ENCODE measurements at regions not wholly inside any gene's neighbourhood (a gene's known extent, or its start where the extent isn't known, plus 50 kb on each side); places are given as distances from the start of the nearest gene placed in this dataset.
"Not testable (repeated sequence)": the region's sequence is repeated elsewhere in the genome, so short reads cannot be mapped to it uniquely, and the experiment has no call there.

DNA sequence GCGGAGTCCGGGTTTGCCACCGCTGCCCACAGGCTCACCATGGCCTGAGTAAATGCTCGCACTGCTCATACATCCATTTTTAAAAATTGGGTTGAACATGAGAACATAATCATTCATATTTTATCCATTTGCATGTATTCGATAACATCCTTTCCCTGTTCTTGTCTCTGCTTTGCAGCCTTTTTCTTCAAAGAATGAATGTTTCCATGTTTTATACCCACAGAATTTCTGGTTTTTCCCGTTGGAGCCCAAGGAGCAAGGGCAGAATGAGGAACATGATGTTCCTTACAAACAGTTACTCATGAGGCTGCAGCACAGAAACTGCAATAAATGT lies 146.5 kb downstream of the CCDC74A start:
- Histone ChIP-seq H3K36me3 (ENCODE audit: low read depth) (no peaks in the 10 kb centered on the region), H3K9me3 (ENCODE audit: insufficient read depth, low read depth) (no peaks in the 10 kb centered on the region), H3K4me3 (no peak overlapping the region), H3F3A (ENCODE audit: insufficient read depth, low read depth) (no peaks in the 10 kb centered on the region), H3K4me2 (0 out of 2 replicates have a peak overlapping the region, but pooled peaks have one; percentile 23), H3K27ac (no peak overlapping the region), H4K20me1 (ENCODE audit: insufficient read depth) (no peaks in the 10 kb centered on the region), H3K79me2 (ENCODE audit: low read depth) (no peaks in the 10 kb centered on the region), H3K9me2 (ENCODE audit: insufficient read depth) (no peaks in the 10 kb centered on the region), H3K27me3 (ENCODE audit: insufficient read depth, low read depth) (peaks cover 33% of the 10 kb centered on the region), H3K4me1 (replicated peaks; ENCODE audit: insufficient read depth) (no peaks in the 10 kb centered on the region), H2AFZ (no peak overlapping the region)
- no TSS peak for BruUV-seq (replicated peaks)
- intact Hi-C loops (cut with micrococcal nuclease; ENCODE audit: unreplicated experiment): loop anchor here (1.0 to 2.0 kb wide), 2 partner anchors 128 to 261 kb away; no protein-coding TSS in a partner anchor
- ChIA-PET CTCF (interaction anchor here (1.0 kb wide), 1 partner anchor 181 kb away, joined by 4 read pairs; no protein-coding TSS in a partner anchor), POLR2A (ENCODE audit: unreplicated experiment) (no interaction called here)
- TF ChIP-seq EZH2 (IDR thresholded peaks at IDR 0.05; ENCODE audit: low read depth): no peak
- TF ChIP-seq, protein P1, sequence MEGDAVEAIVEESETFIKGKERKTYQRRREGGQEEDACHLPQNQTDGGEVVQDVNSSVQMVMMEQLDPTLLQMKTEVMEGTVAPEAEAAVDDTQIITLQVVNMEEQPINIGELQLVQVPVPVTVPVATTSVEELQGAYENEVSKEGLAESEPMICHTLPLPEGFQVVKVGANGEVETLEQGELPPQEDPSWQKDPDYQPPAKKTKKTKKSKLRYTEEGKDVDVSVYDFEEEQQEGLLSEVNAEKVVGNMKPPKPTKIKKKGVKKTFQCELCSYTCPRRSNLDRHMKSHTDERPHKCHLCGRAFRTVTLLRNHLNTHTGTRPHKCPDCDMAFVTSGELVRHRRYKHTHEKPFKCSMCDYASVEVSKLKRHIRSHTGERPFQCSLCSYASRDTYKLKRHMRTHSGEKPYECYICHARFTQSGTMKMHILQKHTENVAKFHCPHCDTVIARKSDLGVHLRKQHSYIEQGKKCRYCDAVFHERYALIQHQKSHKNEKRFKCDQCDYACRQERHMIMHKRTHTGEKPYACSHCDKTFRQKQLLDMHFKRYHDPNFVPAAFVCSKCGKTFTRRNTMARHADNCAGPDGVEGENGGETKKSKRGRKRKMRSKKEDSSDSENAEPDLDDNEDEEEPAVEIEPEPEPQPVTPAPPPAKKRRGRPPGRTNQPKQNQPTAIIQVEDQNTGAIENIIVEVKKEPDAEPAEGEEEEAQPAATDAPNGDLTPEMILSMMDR (conservative IDR thresholded peaks at IDR 0.05): peak; percentile 22; the same call in 1 of the 2 replicates
- no peak for DNase-seq

DNA sequence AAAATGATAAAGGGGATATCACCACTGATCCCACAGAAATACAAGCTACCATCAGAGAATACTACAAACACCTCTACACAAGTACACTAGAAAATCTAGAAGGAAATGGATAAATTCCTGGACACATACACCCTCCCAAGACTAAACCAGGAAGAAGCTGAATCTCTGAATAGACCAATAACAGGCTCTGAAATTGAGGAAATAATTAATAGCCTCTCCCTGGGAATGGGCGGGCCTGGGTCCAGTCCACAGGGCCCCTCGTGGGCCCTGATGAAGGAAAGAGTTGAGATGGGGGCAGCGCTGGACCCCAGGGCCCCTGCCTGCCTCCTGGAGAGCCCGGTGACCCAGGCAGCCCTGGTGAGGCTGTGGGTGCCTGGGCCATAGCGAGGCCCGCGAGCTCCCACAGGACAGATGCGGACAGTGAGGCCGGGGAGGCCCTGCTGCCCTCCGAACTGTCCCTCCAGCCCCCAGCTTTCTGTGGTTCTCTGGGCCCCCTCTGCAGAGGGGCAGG lies 154.0 kb downstream of the CCDC74A start:
- BruUV-seq (replicated peaks); H3K36me3 ChIP-seq (ENCODE audit: low read depth); H3K9me3 ChIP-seq (ENCODE audit: insufficient read depth, low read depth); intact Hi-C loops (cut with micrococcal nuclease; ENCODE audit: unreplicated experiment); H3K79me2 ChIP-seq (ENCODE audit: low read depth); POLR2A ChIA-PET (ENCODE audit: unreplicated experiment); DNase-seq; H3F3A ChIP-seq (ENCODE audit: insufficient read depth, low read depth); H3K4me1 ChIP-seq (replicated peaks; ENCODE audit: insufficient read depth); H3K9me2 ChIP-seq (ENCODE audit: insufficient read depth); H4K20me1 ChIP-seq (ENCODE audit: insufficient read depth); H3K27ac ChIP-seq: not testable (repeated sequence)
- peak overlapping the region; percentile 52; the same call in 1 of the 2 replicates for H3K4me3 ChIP-seq
- H3K4me2 ChIP-seq: peak overlapping the region; percentile 61
- peaks cover 14% of the 10 kb centered on the region for H3K27me3 ChIP-seq (ENCODE audit: insufficient read depth, low read depth)
- CTCF ChIA-PET: interaction anchor here (1.1 kb wide), 1 partner anchor 9 kb away, joined by 15 read pairs; no protein-coding TSS in a partner anchor
- H2AFZ ChIP-seq: peak overlapping the region; percentile 33; the same call in 1 of the 2 replicates

DNA sequence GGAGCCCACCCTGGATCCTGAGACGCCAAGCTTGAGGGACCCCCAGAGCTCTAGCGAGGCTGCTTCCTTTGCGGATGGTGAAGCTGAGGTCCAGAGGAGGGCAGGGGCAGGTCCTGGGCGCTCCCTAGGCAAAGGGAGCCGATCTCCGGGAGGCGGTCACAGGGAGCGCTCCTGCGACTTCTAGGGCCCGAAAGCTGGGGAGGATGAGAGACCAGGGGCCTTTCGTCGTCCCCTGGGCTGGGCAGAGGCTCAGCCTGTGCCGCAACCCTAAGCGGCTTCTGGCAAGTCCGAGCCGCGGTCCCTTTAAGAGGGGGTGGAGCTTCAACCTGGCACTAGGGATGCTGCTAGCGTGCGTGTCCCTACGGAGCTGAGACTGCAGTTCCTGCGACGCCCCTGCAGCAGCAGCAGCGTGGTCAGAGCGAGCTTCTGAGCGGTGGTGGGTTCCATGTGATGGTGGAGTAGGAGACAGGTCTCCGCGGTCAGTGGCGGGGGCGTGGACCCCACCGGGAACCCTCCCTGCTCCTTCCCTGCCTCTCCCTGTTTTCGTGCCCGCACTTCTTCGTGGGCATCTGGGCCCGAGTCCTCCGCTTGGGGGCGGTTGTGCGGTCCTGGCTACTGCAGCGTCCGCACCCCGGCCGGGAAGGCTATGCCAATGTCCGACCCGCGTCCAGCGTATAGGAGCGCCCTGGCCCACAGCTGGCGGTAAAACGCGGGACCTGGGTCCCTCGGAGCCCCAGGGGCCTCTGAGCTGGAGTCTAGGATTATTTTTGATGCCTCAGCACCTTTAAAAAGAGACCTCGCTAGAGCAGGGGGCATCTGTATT lies 154.6 kb downstream of the CCDC74A start:
- POLR2A ChIA-PET (ENCODE audit: unreplicated experiment): interaction anchor here (0.7 kb wide), 1 partner anchor 468 kb away, joined by 3 read pairs; no protein-coding TSS in a partner anchor
- intact Hi-C loops (cut with micrococcal nuclease; ENCODE audit: unreplicated experiment): no loop called here
- 0 out of 2 replicates have a peak, but pooled peaks cover 3% of the 10 kb centered on the region for H3K4me1 ChIP-seq (replicated peaks; ENCODE audit: insufficient read depth)
- TF ChIP-seq, protein P1 (conservative IDR thresholded peaks at IDR 0.05): no peak
- H3K9me2 ChIP-seq (ENCODE audit: insufficient read depth): no peaks in the 10 kb centered on the region
- no peaks in the 10 kb centered on the region for H4K20me1 ChIP-seq (ENCODE audit: insufficient read depth)
- peak; percentile 38 to 51 for DNase-seq
- H3K36me3 ChIP-seq (ENCODE audit: low read depth): no peaks in the 10 kb centered on the region
- H3K4me2 ChIP-seq: peak overlapping the region; percentile 61
- H3K79me2 ChIP-seq (ENCODE audit: low read depth): no peaks in the 10 kb centered on the region
- peaks cover 12% of the 10 kb centered on the region; the same call in 1 of the 2 replicates for H3K27me3 ChIP-seq (ENCODE audit: insufficient read depth, low read depth)
- H2AFZ ChIP-seq: peak overlapping the region; percentile 33; the same call in 1 of the 2 replicates
- peak overlapping the region; percentile 52; the same call in 1 of the 2 replicates for H3K4me3 ChIP-seq
- CTCF ChIA-PET: interaction anchor here (1.1 kb wide), 1 partner anchor 10 kb away, joined by 15 read pairs; no protein-coding TSS in a partner anchor
- no peaks in the 10 kb centered on the region for H3K9me3 ChIP-seq (ENCODE audit: insufficient read depth, low read depth)
- no TSS peak for BruUV-seq (replicated peaks)
- no peaks in the 10 kb centered on the region for H3F3A ChIP-seq (ENCODE audit: insufficient read depth, low read depth)
- no peak overlapping the region for H3K27ac ChIP-seq

DNA sequence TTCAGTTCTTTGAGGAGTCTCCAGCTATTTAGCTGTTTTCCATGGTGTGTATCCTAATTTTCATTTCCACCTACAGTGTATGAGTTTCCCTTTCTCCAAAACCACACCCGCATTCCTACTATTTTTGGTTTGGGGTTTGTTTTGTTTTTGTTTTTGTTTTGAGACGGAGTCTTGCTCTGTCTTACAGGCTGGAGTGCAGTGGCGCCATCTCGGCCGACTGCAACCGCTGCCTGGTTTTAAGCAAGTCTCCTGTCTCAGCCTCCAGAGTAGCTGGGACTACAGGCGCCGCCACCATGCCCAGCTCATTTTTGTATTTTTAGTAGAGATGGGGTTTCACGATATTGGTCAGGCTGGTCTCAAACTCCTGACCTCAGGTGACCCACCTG lies 155.2 kb downstream of the CCDC74A start:
- H3F3A ChIP-seq (ENCODE audit: insufficient read depth, low read depth); H3K27me3 ChIP-seq (ENCODE audit: insufficient read depth, low read depth); H3K4me1 ChIP-seq (replicated peaks; ENCODE audit: insufficient read depth); H4K20me1 ChIP-seq (ENCODE audit: insufficient read depth); H3K9me2 ChIP-seq (ENCODE audit: insufficient read depth); H2AFZ ChIP-seq; H3K27ac ChIP-seq; H3K9me3 ChIP-seq (ENCODE audit: insufficient read depth, low read depth); H3K36me3 ChIP-seq (ENCODE audit: low read depth); H3K79me2 ChIP-seq (ENCODE audit: low read depth); DNase-seq; POLR2A ChIA-PET (ENCODE audit: unreplicated experiment); CTCF ChIA-PET; intact Hi-C loops (cut with micrococcal nuclease; ENCODE audit: unreplicated experiment): not testable (repeated sequence)
- Histone ChIP-seq H3K4me3 (peak overlapping the region; percentile 52; the same call in 1 of the 2 replicates), H3K4me2 (peak overlapping the region; percentile 61)
- BruUV-seq (replicated peaks): TSS peak; percentile 22

DNA sequence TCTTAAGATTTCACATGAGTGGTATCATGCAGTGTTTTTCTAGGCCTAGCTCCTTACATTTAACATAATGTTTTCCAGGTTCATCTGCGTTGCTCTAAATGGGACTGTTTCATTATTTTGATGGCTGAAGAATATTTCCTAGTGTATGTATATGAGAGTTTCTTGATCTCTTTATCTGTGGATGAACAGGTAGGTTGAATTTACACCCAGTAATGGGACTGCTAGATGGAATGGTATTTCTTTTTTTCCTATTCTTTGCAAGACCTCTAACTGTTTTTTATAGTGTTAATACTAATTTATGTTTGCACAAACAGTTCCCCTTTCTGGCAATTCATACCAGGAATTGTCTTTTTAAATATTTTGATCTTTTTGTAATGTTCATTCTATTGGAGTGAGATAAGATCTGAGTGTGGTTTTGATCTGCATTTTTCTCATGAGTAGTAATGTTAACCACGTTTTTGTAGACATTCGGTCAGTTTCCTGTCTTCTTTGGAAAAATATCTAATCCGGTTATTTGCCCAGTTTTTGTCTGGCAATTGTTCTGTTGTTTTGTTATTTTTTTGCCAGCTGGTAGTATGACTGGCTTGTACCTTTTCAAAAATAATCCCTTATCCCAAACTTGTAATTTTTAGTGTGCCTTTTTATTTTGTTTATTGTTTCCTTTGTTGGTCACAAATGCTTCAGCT lies 157.1 kb downstream of the CCDC74A start:
- H3K27ac ChIP-seq; H3K79me2 ChIP-seq (ENCODE audit: low read depth); H4K20me1 ChIP-seq (ENCODE audit: insufficient read depth); H3F3A ChIP-seq (ENCODE audit: insufficient read depth, low read depth); intact Hi-C loops (cut with micrococcal nuclease; ENCODE audit: unreplicated experiment); H3K4me2 ChIP-seq; H3K9me3 ChIP-seq (ENCODE audit: insufficient read depth, low read depth); H2AFZ ChIP-seq; POLR2A ChIA-PET (ENCODE audit: unreplicated experiment); CTCF ChIA-PET; H3K4me1 ChIP-seq (replicated peaks; ENCODE audit: insufficient read depth); H3K9me2 ChIP-seq (ENCODE audit: insufficient read depth); H3K27me3 ChIP-seq (ENCODE audit: insufficient read depth, low read depth); H3K36me3 ChIP-seq (ENCODE audit: low read depth); DNase-seq; H3K4me3 ChIP-seq; BruUV-seq (replicated peaks): not testable (repeated sequence)
